ENCODE measurements at regions not wholly inside any gene's neighbourhood (a gene's known extent, or its start where the extent isn't known, plus 50 kb on each side); places are given as distances from the start of the nearest gene placed in this dataset.

GRCh38 chr4:160141206-160141605 lies 1038.3 kb downstream of the RAPGEF2 start:
- DNase-seq (ENCODE audit: extremely low spot score): no peak
- no peak for TF ChIP-seq CTCF (IDR thresholded peaks at IDR 0.05; ENCODE audit: control extremely low read depth, extremely low read depth, low read depth, missing control alignments)
- POLR2A ChIA-PET: no interaction called here
- CTCF ChIA-PET: no interaction called here

DNA sequence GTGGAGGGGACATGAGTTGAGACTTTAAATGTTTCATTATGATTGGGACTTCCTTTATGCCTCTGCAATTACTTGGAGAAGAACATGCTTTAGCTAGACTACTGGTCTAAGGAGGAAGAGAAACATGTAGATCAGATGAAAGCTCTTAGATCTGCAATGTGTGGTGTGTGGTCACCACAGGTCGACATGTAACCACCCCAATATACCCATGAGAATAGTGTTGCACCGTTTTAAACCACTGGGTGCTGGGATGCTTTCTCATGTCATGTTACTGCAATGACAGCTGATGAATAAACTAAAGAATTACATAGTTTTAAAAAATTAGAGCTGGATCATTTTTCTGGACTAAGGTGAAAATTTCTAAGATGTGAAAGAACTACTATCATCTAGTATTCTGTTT lies 1039.7 kb downstream of the RAPGEF2 start:
- no peak for TF ChIP-seq CTCF (IDR thresholded peaks at IDR 0.05; ENCODE audit: control extremely low read depth, extremely low read depth, low read depth, missing control alignments)
- CTCF ChIA-PET: interaction anchor here (1.0 to 1.7 kb wide), 4 partner anchors 11 to 176 kb away, joined by 3 to 5 read pairs (median 4); no protein-coding TSS in a partner anchor
- POLR2A ChIA-PET: no interaction called here
- peak; percentile 33 for DNase-seq (ENCODE audit: extremely low spot score)

GRCh38 chr4:160143574-160143973 lies 1040.7 kb downstream of the RAPGEF2 start:
- ChIA-PET CTCF (interaction anchor here (1.0 to 1.7 kb wide), 3 partner anchors 14 to 32 kb away, joined by 3 to 5 read pairs (median 3); no protein-coding TSS in a partner anchor), POLR2A (no interaction called here)
- DNase-seq (ENCODE audit: extremely low spot score): no peak
- no peak for TF ChIP-seq CTCF (IDR thresholded peaks at IDR 0.05; ENCODE audit: control extremely low read depth, extremely low read depth, low read depth, missing control alignments)

- TF ChIP-seq CTCF (IDR thresholded peaks at IDR 0.05; ENCODE audit: control extremely low read depth, extremely low read depth, low read depth, missing control alignments): no peak
- CTCF ChIA-PET: interaction anchor here (1.3 to 2.2 kb wide), 2 partner anchors 11 to 17 kb away, joined by 3 to 5 read pairs; no protein-coding TSS in a partner anchor
- DNase-seq (ENCODE audit: extremely low spot score): no peak
- POLR2A ChIA-PET: no interaction called here
Observed at GRCh38 chr4:160159457-160159856, 1056.6 kb downstream of the RAPGEF2 start.

GRCh38 chr4:160161026-160161425 lies 1058.1 kb downstream of the RAPGEF2 start:
- ChIA-PET POLR2A (no interaction called here), CTCF (interaction anchor here (1.1 to 1.3 kb wide), 2 partner anchors 10 to 13 kb away, joined by 3 read pairs; no protein-coding TSS in a partner anchor)
- TF ChIP-seq CTCF (IDR thresholded peaks at IDR 0.05; ENCODE audit: control extremely low read depth, extremely low read depth, low read depth, missing control alignments): no peak
- DNase-seq (ENCODE audit: extremely low spot score): no peak

- POLR2A ChIA-PET: no interaction called here
- DNase-seq (ENCODE audit: extremely low spot score): no peak
- CTCF ChIA-PET: interaction anchor here (0.8 kb wide), 1 partner anchor 31 kb away, joined by 3 read pairs; no protein-coding TSS in a partner anchor
- TF ChIP-seq CTCF (IDR thresholded peaks at IDR 0.05; ENCODE audit: control extremely low read depth, extremely low read depth, low read depth, missing control alignments): no peak
Observed at GRCh38 chr4:160175064-160175643, 1072.3 kb downstream of the RAPGEF2 start.
